K562 (cell line): ENCODE measurements at regions not wholly inside any gene's neighbourhood (a gene's known extent, or its start where the extent isn't known, plus 50 kb on each side); places are given as distances from the start of the nearest gene placed in this dataset.

Experiments used
- E2F1 ChIP-seq: sonication (generic); formaldehyde crosslinking; IDR thresholded peaks from 2 replicates; pipeline ENCODE4 v1.8.1; 2023; ENCODE audit warnings: mild to moderate bottlenecking, missing genetic modification reagents, moderate library complexity
- MED1 ChIP-seq: sonication (generic); formaldehyde crosslinking; IDR thresholded peaks from 2 replicates; pipeline ENCODE4 v1.8.1; 2023; ENCODE audit warnings: missing genetic modification reagents, borderline replicate concordance
- ZNF316 ChIP-seq: fragments of 450-650 bp; IDR thresholded peaks from 2 replicates; pipeline ENCODE4 v1.6.1; 2016
- ZNF644 ChIP-seq: fragments of 200-800 bp; sonication (Bioruptor generic); IDR thresholded peaks from 2 replicates; pipeline ENCODE4 v1.6.1; 2016; ENCODE audit warnings: low read depth, missing genetic modification characterization, missing compliant biosample characterization

GRCh38 chr6:3523966-3524365 is 67.1 kb upstream of the SLC22A23 start:
- TF ChIP-seq ZNF644 (tag) (no peak), MED1 (CRISPR knock-in tag) (no peak), E2F1 (CRISPR knock-in tag) (no peak), ZNF316 (no peak)
